CD4-positive, alpha-beta T cell treated with Interleukin-6 for 4 hours (primary cell): ENCODE measurements at regions not wholly inside any gene's neighbourhood (a gene's known extent, or its start where the extent isn't known, plus 50 kb on each side); places are given as distances from the start of the nearest gene placed in this dataset.

ENCODE experiments used
- DNase-seq: peaks from one replicate; pipeline ENCODE4 v3.0.0-alpha.2; 2020; ENCODE audit warnings: mixed read lengths

DNA sequence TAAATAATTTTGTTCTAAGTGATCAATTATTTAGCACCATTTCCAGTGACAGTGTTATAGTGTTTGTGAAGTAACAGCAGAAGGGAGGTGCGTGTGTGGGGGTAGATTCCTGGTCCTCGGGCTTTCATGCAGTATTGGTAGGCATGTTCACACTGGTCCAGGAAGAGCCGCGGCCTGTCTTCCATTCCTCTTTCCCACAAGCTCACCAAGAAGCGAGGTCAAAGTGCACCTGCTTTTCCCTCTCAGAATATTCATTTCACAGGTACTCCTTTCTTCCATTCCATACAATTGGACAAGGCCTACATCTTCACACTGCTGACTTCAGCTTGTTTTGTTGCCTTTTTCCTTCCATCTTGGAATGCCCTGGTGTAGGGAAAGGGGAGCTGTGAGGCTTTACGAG, 151.8 kb upstream of the CELF2 start:
- no peak for DNase-seq

DNA sequence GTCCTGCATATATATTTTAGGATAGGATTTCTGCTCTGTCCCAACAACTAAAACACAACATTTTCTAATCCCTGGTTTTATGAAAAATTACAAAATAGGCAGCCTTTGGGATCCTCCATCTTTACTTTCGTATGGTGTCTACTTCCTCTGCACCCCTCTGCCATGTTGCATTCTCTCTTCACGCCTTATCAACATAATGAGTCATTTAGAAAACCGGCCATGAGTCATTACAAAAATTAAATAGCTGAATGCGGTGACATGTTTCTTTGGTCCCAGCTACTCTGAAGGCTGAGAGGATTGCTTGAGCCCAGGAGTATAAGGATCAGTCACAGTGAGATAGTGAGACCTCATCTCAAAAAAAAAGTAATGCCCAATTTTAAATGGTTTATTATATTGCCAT, 148.1 kb upstream of the CELF2 start:
- DNase-seq, result no peak

DNA sequence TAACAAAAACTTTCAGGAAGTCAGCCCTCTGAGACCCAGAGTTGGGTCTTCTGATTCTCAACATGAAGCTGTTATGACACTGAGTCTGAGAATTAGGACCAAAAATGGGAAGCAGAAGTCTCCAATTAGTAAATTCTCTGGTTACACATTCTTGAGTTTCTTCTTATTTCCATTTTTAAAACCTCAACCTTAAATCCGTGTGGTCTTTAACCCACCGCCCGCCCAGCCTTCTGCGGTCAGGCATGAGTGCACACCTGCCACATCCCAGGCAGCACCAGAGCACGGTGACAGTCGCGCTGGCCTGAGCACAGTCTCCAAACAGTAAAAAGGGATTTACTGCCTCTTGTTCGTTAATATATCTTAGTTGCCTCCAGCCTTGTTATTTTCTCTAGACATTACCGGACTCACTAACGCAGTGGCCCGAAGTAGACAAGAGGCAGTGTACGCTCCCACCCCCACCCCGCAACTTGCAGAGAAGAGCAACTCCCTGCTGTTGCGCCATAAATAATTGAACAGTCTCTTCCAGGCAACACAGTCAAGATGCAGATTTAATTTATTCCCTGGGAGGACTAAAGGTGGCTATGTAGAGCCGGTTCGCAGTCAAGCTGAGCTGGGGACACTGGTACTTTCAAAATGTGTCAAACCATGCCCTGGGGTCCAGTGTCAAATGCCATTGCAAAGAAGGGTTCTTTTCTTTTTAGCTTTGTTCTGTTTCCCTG, 147.0 kb upstream of the CELF2 start:
- DNase-seq, result no peak

DNA sequence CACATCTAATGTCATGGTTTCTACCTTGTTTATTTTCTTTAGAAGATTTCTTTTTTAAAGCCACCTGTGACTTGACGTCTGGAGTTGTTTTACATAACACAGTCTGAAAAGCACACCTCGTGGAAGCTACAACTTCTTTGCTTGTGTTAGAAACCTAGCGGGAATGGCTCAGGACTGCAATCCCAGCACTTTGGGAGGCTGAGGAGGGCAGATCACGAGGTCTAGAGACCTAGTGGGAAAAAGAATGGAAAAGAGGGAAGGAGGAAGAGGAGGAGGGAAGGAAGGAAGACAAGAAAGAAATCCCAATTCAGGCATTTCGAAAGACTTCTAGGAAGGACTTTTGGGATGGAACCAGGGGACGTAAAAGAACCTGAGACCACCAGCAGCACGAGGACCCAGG, 146.3 kb upstream of the CELF2 start:
- DNase-seq, result no peak

DNA sequence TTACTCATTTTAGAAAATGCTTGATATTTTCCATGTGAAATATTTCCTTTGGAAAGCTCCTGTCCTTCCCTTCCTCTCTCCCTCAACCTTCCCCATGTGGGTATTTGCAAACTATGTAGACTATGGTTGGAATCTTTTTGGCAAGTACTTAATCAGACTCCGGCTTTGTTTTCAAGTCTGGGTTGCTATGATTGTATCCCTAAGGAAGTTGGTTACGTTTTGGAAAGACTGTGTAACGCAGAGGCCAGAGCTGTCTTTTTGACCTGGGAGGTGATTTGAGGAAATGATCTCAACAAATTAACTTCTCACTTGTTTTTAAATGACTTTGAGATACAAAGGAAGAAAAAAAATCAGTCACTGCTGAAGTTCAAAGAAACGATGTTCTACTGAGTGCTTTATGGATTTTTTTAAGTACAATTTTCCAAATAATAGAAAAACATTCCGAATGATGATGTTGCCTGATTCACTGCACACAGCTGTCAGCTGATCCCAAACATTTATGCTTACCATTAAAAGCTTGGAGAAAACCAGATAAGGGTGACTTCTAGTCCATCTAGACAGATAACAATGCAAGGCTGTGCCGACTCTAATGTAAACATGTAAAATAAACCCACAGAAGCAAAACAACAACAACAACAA, 145.5 kb upstream of the CELF2 start:
- DNase-seq, result no peak

DNA sequence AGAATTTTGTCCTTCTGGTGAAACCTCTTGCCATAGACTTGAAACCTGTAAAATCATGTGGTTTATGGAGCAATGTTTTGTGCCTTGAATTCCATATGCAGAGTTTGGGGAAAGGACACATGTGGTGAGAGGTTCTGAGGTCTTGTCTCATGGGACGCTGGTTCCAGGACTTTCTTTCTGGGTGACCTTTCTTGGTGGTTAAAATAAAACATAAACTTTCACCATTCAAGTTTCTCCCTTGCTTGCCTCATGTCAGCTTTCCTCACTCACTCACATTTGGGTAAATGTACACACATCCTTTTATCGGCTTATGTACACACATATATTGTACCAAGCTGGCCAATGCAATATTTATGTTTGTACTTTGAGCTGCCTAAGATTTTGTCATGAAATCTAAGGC, 144.9 kb upstream of the CELF2 start:
- no peak for DNase-seq

DNA sequence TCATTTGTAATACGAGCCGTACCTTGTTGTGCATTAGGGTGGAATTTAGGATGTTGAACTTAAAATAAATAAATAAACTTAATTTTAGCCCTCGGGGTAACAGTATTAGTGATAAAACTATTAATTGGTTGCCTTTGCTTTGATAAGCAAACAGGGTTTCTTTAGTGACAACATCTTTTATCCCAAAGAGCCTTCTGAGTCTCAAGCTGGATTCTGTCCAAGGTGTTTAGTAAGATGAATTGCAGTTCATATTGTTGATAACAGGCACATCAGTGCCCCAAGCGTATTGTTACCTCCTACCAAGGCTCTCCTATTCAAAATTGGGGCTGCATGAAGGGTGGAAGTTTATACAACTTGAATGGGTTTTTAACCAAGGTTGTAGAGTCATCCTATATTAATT, 144.4 kb upstream of the CELF2 start:
- DNase-seq, result no peak

DNA sequence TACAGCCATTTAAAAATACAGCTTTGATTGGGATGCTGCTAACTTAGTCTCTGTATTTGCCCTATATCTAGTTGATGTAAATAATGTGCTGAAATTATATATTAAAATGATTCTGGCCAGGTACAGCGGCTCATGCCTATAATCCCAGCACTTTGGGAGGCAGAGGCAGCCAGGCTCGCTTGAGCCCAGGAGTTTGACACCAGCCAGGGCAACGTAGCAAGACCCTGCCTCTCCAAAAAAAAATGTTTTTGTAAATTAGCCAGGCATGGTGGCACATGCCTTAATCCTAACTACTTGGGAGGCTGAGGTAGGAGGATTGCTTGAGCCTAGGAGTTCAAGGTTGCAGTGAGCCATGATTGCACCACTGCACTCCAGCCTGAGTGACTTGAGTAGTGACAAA, 143.8 kb upstream of the CELF2 start:
- no peak for DNase-seq

DNA sequence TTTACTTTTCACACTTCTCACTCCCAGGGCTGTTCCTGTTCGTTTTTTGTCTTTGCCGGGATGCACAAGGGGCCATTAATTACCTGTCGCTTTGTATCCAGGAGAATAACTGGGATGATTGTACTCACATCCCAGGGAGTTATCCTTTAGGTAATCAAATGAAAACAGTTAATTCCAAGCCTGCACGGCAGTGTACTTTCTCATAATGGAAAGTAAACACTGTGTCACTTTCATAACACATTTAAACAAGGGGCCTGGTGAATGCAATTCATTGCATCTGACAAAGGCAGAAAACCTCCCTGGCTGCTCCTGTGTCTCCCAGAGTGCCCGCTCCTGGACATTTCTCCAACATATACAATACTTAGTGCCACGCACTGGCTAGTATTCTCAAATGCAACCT, 138.7 kb upstream of the CELF2 start:
- no peak for DNase-seq

DNA sequence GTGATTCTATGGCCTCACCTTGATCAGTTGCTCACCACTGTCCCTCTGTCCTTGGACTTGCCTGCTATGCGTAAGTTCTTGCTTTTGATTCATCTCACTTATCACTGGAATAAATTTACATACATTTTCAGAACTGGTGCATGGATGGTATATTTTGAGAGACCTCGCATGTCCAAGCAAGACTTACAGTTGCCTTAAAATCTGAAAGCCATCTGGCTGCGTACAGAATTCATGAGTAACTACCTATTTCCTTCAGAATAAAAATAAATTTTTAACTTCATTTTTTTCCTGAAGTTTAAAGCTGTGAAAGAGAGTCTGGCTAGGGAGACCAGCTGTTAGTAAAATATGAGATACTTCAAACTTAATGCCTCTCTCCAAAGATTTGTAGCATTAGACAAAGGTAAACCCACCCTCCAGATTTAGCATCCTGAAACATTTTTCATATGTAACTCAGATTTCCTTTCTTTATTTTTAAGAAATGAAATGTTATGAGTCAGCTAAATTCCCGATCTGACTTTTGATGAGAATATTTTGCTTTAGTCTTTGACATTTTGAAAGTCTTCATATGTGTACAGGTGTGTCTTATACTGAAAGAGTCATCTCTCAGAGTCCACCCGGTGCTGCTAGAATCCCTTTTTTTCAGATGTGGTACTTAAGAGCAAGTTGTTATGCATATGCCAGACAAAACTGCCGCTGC, 136.4 kb upstream of the CELF2 start:
- no peak for DNase-seq

DNA sequence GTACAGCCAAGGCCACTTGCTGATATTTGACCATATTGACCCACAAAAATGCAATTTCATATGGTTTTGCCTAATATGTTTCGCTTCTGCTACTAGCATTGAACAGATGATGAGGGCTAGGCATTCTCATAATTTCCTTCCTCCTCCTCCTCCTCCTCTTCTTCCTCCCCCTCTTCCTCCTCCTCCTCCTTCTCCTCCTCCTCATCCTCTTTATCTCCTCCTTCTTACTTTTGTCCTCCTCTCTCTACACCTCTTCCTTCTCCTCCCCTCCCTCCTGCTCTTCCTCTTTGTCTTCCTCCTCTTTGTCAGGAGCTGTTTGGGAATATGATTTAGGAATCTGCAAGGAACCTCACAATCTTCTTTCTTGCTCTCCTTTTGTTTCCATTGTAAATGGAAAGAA, 133.9 kb upstream of the CELF2 start:
- no peak for DNase-seq

DNA sequence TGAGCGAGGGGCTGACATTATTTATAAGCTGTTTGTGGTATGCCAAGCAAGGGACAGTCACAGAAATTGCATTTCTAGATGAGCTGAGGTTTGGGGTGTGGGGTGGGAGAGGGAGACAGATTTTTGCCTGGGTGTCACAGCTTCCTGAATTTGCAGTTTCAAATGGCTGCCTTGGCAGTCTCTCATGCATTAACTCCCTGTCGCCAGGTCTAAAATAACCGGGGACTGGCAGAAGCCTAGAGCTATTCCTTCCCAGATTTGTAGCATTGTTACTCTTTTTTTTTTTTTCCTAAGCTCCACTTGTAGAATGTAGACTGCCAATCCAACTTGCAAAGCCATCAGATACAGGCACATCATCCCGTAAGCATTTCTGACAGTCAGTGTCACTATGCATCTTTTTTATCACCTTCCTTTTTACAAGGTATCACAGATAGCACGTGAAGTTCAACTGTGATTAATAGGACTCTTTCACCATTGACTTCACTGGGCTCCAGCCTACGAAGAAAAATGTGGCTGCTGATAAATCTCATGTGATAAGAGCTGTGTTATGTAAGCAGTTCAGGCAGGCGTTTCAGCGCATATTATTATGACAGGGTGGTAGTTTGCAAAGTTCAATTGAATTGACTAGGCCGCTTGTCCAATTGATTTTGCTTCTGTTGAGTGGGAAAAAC, 130.7 kb upstream of the CELF2 start:
- no peak for DNase-seq

DNA sequence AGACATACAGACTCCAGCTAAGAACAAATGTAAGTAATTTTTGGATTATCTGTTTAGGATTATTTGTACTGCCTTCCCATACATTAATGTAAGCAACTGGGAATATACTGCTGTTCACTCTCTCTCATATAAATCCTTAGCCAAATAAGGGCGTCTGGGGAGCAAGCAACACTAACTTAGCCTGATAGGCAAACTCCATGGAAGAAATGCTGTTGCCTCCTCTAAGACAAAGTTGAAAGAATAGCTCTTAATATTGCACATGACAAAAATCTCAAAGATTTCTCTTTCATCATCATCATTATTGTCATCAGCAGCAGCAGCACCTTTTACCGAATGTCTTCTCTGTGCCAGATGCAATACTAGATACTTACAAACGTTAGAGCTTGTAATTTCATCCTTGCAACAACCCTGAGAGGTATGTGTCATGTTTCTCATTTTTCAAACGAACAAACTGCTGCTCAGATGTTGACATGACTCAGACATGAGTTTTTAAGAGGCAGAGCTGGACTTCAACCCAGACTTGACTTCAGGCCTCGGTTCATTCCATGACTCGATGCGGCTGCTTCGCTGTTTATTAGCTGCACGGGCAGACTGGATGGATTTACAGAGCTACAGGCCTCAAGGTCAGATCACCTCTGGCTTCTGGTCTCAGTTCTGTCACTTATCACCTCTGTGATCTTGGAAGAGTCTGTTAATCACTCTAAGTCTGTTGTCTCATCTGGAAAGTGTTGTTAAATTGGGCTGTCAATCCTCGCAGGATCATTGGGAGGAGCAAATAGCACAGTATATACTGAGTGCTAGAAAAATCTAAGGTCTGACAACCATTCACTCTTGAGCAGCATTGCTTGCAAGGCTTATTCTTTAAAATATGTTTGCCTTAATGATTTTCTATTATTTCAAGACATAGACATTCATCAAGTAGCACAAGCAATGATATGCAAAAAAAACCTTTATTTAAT, 126.3 kb upstream of the CELF2 start:
- no peak for DNase-seq

DNA sequence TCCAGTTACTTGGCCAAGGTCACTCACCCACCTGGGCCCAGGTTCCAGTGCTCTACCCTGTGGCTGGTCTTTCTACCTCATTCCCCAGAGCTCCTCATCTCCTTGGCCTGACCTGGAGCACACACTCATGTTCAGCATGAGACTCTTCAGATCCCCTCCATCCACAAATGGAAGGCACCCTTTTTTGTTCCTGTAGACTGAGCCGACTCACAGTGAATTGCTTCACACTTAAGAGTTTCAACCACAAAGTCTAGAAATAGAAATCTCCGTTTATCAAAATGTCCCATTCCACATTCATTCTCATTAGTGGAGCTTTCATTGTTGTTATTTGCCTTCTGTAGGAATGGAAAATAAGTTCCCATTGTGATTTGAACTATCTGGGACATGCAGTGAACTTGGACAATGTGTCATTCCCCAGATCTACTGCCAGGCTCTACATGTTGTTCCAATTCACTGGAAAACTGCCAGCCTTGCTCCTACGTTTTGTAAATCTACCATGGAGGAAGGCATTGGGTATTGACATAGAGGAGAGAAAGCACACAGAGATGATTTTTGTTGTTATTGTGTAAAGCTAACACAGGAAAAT, 125.3 kb upstream of the CELF2 start:
- DNase-seq, result no peak

DNA sequence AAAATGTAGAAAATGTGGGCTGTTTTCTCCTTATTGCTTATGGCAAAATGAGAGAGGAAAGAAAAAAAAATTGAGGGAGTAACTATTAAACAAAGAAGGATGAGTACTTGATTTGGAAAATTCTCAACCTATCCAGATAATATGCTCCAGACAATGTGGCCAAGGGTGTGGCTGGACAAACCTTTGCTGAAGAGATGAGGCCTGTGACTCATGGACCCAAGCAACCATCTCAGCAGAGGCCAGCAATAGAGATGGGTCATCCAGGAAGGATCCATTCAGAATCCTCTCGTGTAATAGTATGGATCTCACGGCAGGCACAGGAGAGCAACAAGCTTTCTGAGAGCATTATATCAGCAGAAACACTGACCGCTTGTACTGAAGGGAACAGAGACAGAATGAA, 120.3 kb upstream of the CELF2 start:
- DNase-seq, result no peak

DNA sequence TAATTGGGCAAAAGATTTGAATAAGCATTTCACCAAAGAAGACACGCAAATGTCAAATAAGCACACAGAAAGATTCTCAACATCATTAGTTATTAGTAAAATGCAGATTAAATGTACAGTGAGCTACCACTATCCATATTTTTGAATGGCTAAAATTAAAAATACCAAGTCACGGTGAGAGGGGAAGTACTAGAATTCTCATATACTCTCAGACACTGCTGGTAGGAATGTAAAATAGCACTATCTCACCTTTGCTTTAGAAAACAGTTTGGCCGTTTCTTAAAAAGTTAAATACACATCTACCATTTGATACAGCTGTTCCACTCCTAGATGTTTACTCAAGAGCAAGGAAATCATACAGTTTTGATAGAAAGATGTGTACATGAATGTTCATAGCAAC, 115.8 kb upstream of the CELF2 start:
- no peak for DNase-seq

DNA sequence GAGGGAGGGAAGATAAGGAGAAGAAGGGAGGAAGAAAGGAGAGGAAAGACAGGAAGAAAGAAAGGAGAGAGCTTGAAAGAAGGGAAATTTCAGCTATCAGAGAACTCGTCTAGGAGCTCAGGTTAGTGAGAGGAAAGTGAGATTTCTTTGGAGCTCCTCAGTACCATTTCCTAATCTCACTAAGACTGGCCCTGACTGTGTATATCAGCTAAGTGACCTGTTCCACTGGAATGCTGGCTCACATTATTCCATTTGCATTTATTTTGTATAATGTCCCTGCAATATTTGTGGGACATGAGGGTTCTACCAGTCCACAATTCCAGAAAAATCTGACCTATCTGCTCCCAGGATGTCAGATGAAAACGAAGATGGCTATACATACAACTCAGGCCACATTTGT, 114.7 kb upstream of the CELF2 start:
- DNase-seq, result no peak

DNA sequence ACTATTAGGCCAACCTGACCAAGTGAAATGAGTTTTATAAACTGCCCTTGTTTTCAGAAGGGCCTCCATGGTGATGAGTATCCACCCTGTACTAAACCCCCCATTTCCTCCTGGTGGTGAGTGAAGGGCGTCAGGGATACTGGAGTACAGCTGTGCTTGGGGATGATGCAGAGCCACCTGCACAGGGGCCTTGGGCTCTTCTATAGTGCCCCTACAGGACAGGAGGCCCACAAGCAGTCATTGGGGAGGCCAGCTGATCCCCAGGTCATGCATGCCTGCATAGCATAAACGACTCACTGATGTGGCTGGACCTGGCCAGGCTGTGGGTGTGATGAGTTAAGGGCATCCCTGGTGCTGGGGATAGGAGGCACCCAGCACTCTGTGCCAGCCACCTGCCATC, 114.1 kb upstream of the CELF2 start:
- no peak for DNase-seq

DNA sequence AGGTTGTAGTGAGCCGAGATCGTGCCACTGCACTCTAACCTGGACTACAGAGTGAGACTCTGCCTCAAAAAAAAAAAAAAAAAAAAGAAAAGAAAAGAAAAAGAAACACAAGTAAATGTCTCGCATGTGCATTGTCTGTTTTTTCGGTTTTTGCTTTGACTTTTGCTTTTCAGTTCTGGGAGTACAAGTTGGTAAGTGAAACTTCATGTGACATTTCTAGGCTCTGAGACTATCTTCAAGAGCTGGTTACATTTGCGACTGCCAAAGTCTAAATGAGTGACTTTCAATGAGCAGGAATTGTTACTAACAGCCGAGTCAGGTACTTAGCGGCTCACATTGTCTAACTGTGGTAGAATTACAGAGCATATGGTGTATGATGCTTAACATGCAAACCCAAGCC, 107.0 kb upstream of the CELF2 start:
- no peak for DNase-seq

DNA sequence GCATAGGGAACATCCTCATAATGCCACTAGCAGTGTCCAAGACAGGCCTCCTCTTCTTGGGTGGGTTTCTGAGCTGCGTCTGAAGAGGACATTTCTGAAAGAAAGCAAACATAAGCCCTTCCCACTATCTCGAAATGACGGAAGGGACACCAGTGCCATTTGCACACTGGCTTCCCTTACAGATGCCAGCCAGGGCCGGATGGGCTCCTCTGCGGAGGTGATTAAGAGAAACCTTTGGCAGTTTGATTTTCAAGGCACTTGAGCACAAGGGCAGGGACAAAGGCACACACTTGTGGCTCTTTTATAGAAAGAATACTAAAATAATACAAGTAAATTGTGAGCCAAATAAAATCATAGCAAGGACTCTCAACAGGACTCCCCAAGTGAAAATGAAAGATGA, 106.6 kb upstream of the CELF2 start:
- no peak for DNase-seq

DNA sequence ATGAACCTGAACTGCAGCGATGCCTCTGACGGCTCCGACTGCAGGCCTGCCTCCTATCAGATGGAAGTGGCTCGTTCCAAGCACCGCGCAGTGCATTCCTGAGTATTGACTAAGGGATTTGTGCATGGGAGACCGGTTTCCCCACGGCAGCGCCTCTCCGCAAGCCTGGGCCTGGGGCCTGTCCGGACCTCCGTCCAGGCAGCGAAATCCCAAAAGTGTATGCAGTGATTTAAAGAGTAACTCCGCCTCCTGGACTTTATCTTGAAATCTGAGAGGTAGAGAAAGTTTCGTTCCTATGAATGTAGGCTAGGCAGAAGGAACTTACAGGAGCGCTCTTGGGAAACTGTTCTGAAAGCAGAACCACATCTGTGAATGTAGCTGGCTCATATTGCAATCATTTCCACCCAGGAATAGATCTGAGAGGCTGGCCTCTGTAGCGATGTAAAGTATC, 106.2 kb upstream of the CELF2 start:
- DNase-seq, result no peak

DNA sequence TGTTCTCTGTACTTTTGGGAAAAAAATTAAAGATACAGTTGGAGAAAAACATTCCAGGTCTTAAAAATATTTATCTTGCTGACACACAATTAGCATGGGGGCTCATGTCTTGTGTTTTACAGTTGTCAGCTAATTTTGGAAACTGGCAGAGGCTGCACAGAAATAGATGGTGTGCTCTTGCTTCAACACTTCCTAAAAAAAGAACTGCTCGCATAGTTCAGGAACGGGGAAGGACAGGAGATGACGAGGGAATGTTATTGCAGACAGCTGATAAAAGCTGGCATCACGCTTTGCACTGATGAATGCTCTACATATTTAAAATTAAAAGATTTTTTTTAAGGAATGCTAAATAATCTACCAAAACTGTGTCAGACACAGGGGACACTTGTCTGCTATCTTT, 103.5 kb upstream of the CELF2 start:
- DNase-seq, result no peak
